Forelimb muscle (tissue), 1 donor: ENCODE measurements at regions not wholly inside any gene's neighbourhood (a gene's known extent, or its start where the extent isn't known, plus 50 kb on each side); places are given as distances from the start of the nearest gene placed in this dataset.
"Not testable (repeated sequence)": the region's sequence is repeated elsewhere in the genome, so short reads cannot be mapped to it uniquely, and the experiment has no call there.

Experiments used
- DNase-seq: peaks from one replicate; pipeline ENCODE4 v3.0.0-alpha.2; 2013; ENCODE audit warnings: low read depth

DNA sequence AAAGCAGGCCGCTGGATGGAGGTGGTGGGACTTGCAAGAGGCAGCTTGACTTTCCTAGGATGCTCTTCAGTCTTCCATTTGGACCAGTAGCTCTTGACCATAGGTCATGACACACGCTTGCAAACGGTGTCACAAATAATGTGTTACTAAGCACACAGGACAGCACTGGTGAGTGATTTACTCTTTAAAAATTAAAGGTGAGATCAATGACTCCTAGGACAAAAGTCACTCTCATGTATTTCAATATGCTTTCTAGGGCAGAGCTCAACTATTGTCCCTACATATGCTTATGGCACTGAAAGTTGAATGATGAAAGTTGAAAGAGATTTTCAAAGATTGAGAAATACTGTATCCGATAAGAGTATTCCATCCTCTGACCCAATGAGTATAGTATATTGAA, 496.7 kb downstream of the EBF1 start:
- no peak for DNase-seq

- DNase-seq, result no peak
These were observed 498.6 kb downstream of the EBF1 start for GRCh38 chr5:158601118-158601517.

DNA sequence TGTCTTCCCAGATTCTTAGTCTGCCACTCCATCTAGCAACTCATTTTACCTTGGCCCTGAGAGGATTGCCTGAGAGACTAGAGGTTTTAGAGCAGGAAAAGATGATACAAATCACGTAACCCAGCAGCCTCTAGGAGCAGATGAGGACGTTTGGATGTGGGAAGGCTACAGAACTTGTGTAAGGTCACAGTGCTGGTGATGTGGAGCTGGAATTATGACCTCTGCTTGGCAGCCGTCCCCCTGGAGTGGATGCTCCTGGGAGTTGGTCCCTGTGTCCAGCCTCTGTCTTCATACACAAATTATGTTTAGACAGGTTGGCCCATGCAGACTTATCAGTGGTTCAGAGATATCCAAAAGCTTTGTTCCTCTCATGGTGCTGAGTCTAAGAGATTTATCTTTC, 499.0 kb downstream of the EBF1 start:
- DNase-seq, result no peak

DNA sequence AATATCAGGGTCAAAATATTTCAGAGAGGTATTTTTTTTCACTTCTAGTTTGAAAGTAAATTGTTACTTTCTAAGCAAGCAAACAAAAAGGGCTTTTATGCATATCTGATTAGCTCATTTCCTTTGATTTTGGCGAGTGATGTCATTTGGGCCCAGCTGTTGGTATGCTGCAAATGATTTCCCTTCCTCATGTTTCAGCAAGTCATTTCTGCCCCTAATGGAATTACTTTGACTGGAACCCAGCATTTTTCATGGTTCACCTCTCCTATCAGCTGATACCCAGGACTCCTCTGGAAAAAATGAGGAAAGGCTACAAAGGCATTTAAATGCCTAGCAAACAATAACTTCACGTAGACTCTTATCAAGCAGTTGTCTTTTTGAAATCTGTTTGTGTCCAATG, 500.6 kb downstream of the EBF1 start:
- no peak for DNase-seq

GRCh38 chr5:158594595-158595242, 505.0 kb downstream of the EBF1 start:
- DNase-seq, result no peak

DNA sequence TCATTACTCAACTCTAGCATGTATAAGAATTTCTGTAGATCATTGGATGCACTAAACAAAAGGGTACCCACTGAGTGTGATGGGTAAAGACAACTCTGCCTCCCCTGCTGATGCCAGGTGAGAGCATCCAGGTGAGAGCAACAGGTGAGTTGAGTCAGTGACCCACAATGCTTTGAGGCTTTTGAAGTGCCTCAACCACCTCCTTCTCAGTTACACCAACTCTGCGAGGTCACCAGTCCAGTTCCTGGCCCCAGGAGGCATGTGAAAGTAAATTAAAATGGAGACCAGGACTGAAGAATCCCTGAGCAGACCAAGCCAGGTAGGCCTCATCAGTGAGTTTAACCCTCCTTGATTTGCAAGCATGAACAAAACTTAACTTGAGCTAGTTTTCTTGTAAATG, 505.8 kb downstream of the EBF1 start:
- DNase-seq, result no peak

DNA sequence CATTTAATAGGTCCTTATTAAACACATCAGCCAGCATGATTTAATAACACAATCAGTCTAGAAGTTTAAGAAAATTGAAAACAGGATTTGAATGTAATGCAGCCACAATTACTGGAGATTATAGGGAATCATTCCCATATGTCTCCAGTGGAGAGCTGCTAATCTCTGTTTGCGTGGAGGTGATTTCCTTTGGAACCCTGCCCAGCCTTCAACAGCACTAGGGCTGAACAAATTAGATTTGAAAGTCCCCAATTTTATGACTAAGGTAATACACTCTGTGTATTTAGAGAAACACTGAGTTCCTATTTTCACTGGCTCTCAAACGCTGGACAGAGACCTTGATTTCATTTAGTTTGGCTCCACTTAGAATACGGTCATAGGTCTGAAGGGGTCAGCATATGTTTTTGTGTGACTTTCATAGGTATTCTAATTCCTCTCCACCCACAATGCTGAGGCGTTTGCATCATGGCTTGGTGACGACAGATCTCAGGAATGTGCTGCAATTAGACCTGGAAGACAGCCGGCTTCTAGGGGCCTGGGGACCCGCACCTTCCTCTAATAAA, 508.3 kb downstream of the EBF1 start:
- DNase-seq, result no peak

DNA sequence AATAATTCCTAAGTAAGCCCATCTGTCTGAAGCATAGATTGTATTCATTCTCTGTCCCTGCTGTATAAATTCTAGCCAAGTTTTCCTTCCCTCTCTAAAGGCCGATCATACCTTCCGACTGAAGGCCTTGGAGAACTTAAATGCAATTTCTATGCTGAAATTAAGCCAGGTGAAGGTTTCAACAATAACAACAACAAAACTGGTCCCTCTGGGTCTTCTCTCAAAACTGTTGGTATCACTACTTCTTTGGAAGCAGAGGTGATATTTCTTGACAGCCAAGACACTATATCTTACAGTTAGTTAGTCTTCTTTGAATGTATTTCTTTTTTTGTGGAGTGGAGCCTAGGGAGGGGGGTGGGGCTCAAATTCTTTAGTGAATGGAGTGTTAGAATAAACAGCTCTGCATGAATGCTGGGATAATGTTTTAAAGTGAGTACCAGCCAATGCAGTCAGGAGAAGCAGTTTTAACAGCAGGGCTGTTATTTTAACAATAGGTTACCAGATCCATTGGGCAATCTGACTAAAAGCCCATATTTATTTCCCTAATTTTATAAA, 508.9 kb downstream of the EBF1 start:
- no peak for DNase-seq

DNA sequence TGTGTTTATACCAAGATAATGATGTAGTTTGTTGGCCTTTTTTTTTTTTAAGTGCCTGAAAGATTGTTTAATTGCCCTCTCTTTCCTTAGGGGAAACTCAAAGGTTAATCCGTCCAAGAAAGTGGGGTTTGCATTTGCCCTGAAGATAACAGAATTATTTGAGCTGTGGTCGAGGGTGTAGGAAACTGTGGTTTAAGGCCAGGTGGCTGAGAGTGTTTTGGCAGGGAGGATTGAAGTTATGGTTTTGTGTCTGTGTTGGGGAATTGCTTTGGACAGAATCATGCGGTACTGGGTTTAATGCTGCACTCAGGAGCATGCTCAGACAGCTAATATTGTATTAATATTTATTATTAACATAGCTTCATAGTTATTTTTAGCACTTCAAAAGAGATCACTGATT, 509.8 kb downstream of the EBF1 start:
- DNase-seq, result no peak

DNA sequence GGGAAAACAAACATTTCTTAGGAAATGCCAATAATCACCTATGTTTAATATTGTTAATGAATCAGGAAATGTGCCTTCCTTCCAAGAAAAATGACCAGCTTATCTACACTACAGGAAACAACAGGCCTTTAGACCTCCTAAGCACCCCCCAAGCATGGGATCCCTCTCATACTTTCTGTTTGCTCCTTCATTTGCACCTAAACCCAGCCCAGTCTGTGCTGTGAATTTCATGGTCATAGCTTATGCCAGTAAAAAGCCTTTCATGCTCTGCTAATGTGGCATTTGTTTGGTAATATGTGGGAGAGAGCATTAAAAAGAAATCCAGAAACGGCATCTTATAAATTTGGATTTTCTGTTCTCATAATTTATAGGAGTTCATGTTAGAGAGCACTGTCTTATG, 511.1 kb downstream of the EBF1 start:
- no peak for DNase-seq

- no peak for DNase-seq
These were observed 513.7 kb downstream of the EBF1 start for GRCh38 chr5:158586054-158586453.

DNA sequence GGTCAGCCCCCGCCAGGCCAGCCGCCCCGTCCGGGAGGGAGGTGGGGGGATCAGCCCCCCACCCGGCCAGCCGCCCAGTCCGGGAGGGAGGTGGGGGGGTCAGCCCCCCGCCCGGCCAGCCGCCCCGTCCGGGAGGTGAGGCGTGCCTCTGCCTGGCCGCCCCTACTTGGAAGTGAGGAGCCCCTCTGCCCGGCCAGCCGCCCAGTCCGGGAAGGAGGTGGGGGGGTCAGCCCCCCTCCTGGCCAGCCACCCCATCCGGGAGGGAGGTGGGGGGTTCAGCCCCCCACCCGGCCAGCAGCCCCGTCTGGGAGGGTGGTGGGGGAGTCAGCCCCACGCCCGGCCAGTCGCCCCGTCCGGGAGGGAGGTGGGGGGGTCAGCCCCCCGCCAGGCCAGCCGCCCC, 517.0 kb downstream of the EBF1 start:
- DNase-seq, result not testable (repeated sequence)

- DNase-seq, result no peak
These were observed 525.9 kb downstream of the EBF1 start for GRCh38 chr5:158573829-158574228.

DNA sequence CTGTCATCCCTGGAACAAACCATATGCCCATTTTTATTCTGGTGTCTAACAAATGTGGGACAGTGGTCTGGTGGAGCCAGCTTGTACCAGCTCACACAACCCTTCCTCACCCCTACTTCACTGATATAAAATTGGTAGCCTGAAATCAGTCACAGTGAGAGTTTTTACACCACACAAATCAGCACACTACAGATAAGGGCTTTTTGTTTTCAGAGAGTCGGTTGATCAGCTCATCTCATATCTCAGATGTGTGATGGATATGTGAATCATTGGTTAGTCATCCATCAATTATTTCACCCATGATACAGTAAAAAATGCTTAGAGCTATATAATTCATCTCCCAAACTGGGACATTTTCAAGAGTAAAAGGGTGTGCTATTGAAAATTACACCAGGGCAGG, 529.2 kb downstream of the EBF1 start:
- DNase-seq, result no peak

- no peak for DNase-seq
These were observed 530.2 kb downstream of the EBF1 start for GRCh38 chr5:158569534-158569933.

GRCh38 chr5:158565017-158565789, 534.5 kb downstream of the EBF1 start:
- DNase-seq, result no peak

GRCh38 chr5:158563760-158564390, 535.8 kb downstream of the EBF1 start:
- no peak for DNase-seq

GRCh38 chr5:158561562-158562190, 538.0 kb downstream of the EBF1 start:
- DNase-seq, result no peak

- DNase-seq, result no peak
These were observed 539.5 kb downstream of the EBF1 start for GRCh38 chr5:158560170-158560569.

- no peak for DNase-seq
These were observed 540.1 kb downstream of the EBF1 start for GRCh38 chr5:158559643-158560042.

DNA sequence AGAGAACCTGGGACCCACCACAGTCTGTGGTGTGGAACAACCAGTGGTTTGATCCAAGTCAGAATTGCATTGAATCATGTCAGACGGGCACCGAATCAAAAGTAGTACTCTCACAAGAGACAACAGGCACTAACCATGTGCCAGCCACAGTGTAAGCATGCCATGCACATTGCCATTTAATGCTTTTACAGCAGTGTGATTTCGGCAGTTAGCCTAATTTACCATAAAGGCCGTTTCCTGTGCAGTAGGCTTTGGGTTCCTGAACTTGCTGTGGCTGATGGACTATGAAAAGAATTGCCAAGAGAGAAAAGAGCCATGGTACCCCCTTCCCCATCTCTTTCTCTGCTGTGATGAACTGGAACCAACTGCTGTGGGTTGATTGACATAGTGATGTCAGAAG, 540.6 kb downstream of the EBF1 start:
- no peak for DNase-seq

GRCh38 chr5:158553962-158554336, 545.8 kb downstream of the EBF1 start:
- DNase-seq, result no peak
